Activated T-cell treated with anti-CD3 and anti-CD28 coated beads, Interleukin-2, amount 50 U/mL, for 4 hours (primary cell): ENCODE measurements at regions not wholly inside any gene's neighbourhood (a gene's known extent, or its start where the extent isn't known, plus 50 kb on each side); places are given as distances from the start of the nearest gene placed in this dataset.
"Not testable (repeated sequence)": the region's sequence is repeated elsewhere in the genome, so short reads cannot be mapped to it uniquely, and the experiment has no call there.

Experiments
- ATAC-seq, 2 donors: fragments of 200-7000 bp; cut with Tn5 transposase; one replicate each; pipeline ENCODE4 v1.10.0; 2021
- DNase-seq: peaks from one replicate; pipeline ENCODE4 v3.0.0-alpha.2; 2020
- H3K27me3 Mint-ChIP-seq: one replicate; pipeline ENCODE4 v1.8.0; 2021; ENCODE audit warnings: low read depth, mixed read lengths
- H3K36me3 Mint-ChIP-seq: one replicate; pipeline ENCODE4 v1.8.0; 2022; ENCODE audit warnings: mixed read lengths; ENCODE audit not compliant: insufficient read depth
- H3K4me1 Mint-ChIP-seq: one replicate; pipeline ENCODE4 v1.8.0; 2021; ENCODE audit warnings: low read depth, mixed read lengths
- H3K4me3 Mint-ChIP-seq: one replicate; pipeline ENCODE4 v1.8.0; 2021; ENCODE audit warnings: mild to moderate bottlenecking, moderate library complexity, mixed read lengths
- H3K9me3 Mint-ChIP-seq: one replicate; pipeline ENCODE4 v1.8.0; 2021; ENCODE audit warnings: mixed read lengths

- no peaks in the 10 kb centered on the region for H3K4me1 Mint-ChIP-seq
- H3K36me3 Mint-ChIP-seq = no peaks in the 10 kb centered on the region
- H3K9me3 Mint-ChIP-seq = no peaks in the 10 kb centered on the region
- H3K4me3 Mint-ChIP-seq = no peak overlapping the region
- no peak for DNase-seq
- H3K27me3 Mint-ChIP-seq = peaks cover 64% of the 10 kb centered on the region
- ATAC-seq = no peak
Measured at GRCh38 chr16:86347090-86347489, 163.2 kb upstream of the FOXF1 start.

GRCh38 chr16:86347916-86348555, 162.3 kb upstream of the FOXF1 start:
- Mint-ChIP-seq H3K4me1 (no peaks in the 10 kb centered on the region), H3K9me3 (no peaks in the 10 kb centered on the region), H3K36me3 (no peaks in the 10 kb centered on the region), H3K27me3 (peaks cover 61% of the 10 kb centered on the region), H3K4me3 (no peak overlapping the region)
- DNase-seq (no peak), ATAC-seq (no peak)

- no peak for ATAC-seq
- no peaks in the 10 kb centered on the region for H3K36me3 Mint-ChIP-seq
- H3K27me3 Mint-ChIP-seq = peaks cover 53% of the 10 kb centered on the region
Measured at GRCh38 chr16:86349338-86349900, 160.9 kb upstream of the FOXF1 start.

GRCh38 chr16:86350289-86350688, 160.0 kb upstream of the FOXF1 start:
- DNase-seq = no peak
- ATAC-seq = no peak
- H3K4me1 Mint-ChIP-seq = no peaks in the 10 kb centered on the region
- peaks cover 2% of the 10 kb centered on the region for H3K9me3 Mint-ChIP-seq
- H3K4me3 Mint-ChIP-seq = no peak overlapping the region
- no peaks in the 10 kb centered on the region for H3K36me3 Mint-ChIP-seq
- peaks cover 50% of the 10 kb centered on the region for H3K27me3 Mint-ChIP-seq

More at GRCh38 chr16:86349338-86349900, 160.9 kb upstream of the FOXF1 start:
- DNase-seq = no peak
- H3K4me3 Mint-ChIP-seq = no peak overlapping the region
- no peaks in the 10 kb centered on the region for H3K9me3 Mint-ChIP-seq
- H3K4me1 Mint-ChIP-seq = no peaks in the 10 kb centered on the region

- no peak overlapping the region for H3K4me3 Mint-ChIP-seq
- H3K36me3 Mint-ChIP-seq = no peaks in the 10 kb centered on the region
- peaks cover 9% of the 10 kb centered on the region for H3K9me3 Mint-ChIP-seq
- ATAC-seq (no peak), DNase-seq (no peak)
- no peaks in the 10 kb centered on the region for H3K4me1 Mint-ChIP-seq
- H3K27me3 Mint-ChIP-seq = peaks cover 49% of the 10 kb centered on the region
Measured at GRCh38 chr16:86351041-86351784, 159.1 kb upstream of the FOXF1 start.

- not testable (repeated sequence) for H3K36me3 Mint-ChIP-seq, DNase-seq, H3K4me1 Mint-ChIP-seq, H3K4me3 Mint-ChIP-seq, ATAC-seq
- H3K9me3 Mint-ChIP-seq = peaks cover 11% of the 10 kb centered on the region
- peaks cover 43% of the 10 kb centered on the region for H3K27me3 Mint-ChIP-seq
Measured at GRCh38 chr16:86351785-86352139, 158.6 kb upstream of the FOXF1 start.

GRCh38 chr16:86353148-86353547, 157.2 kb upstream of the FOXF1 start:
- DNase-seq = no peak
- H3K36me3 Mint-ChIP-seq = no peaks in the 10 kb centered on the region

GRCh38 chr16:86353948-86354347, 156.4 kb upstream of the FOXF1 start:
- no peak for ATAC-seq
- no peak for DNase-seq
- Mint-ChIP-seq H3K27me3 (peaks cover 34% of the 10 kb centered on the region), H3K4me3 (no peak overlapping the region), H3K36me3 (no peaks in the 10 kb centered on the region), H3K9me3 (peaks cover 11% of the 10 kb centered on the region), H3K4me1 (no peaks in the 10 kb centered on the region)

More at GRCh38 chr16:86353148-86353547, 157.2 kb upstream of the FOXF1 start:
- H3K4me1 Mint-ChIP-seq = no peaks in the 10 kb centered on the region
- H3K27me3 Mint-ChIP-seq = peaks cover 35% of the 10 kb centered on the region
- ATAC-seq = no peak
- H3K9me3 Mint-ChIP-seq = peaks cover 11% of the 10 kb centered on the region
- no peak overlapping the region for H3K4me3 Mint-ChIP-seq

- peaks cover 11% of the 10 kb centered on the region for H3K9me3 Mint-ChIP-seq
- H3K27me3 Mint-ChIP-seq = peaks cover 28% of the 10 kb centered on the region
Measured at GRCh38 chr16:86354641-86355513, 155.4 kb upstream of the FOXF1 start.

GRCh38 chr16:86355531-86355930, 154.8 kb upstream of the FOXF1 start:
- peaks cover 11% of the 10 kb centered on the region for H3K9me3 Mint-ChIP-seq

More at GRCh38 chr16:86354641-86355513, 155.4 kb upstream of the FOXF1 start:
- H3K4me1 Mint-ChIP-seq = no peaks in the 10 kb centered on the region
- ATAC-seq = no peak
- H3K36me3 Mint-ChIP-seq = no peaks in the 10 kb centered on the region
- H3K4me3 Mint-ChIP-seq = no peak overlapping the region
- no peak for DNase-seq

GRCh38 chr16:86355951-86356350, 154.4 kb upstream of the FOXF1 start:
- no peaks in the 10 kb centered on the region for H3K4me1 Mint-ChIP-seq
- DNase-seq = no peak
- no peaks in the 10 kb centered on the region for H3K36me3 Mint-ChIP-seq
- H3K4me3 Mint-ChIP-seq = no peak overlapping the region
- peaks cover 21% of the 10 kb centered on the region for H3K27me3 Mint-ChIP-seq
- peaks cover 11% of the 10 kb centered on the region for H3K9me3 Mint-ChIP-seq
- ATAC-seq = no peak

More at GRCh38 chr16:86355531-86355930, 154.8 kb upstream of the FOXF1 start:
- Mint-ChIP-seq H3K4me3 (no peak overlapping the region), H3K4me1 (no peaks in the 10 kb centered on the region), H3K27me3 (peaks cover 25% of the 10 kb centered on the region), H3K36me3 (no peaks in the 10 kb centered on the region)
- ATAC-seq (no peak), DNase-seq (no peak)

GRCh38 chr16:86356804-86357203, 153.5 kb upstream of the FOXF1 start:
- peaks cover 11% of the 10 kb centered on the region for H3K9me3 Mint-ChIP-seq
- no peak overlapping the region for H3K4me3 Mint-ChIP-seq

GRCh38 chr16:86357303-86357702, 153.0 kb upstream of the FOXF1 start:
- DNase-seq (no peak), ATAC-seq (no peak)
- H3K4me1 Mint-ChIP-seq = no peaks in the 10 kb centered on the region
- H3K4me3 Mint-ChIP-seq = no peak overlapping the region
- peaks cover 11% of the 10 kb centered on the region for H3K9me3 Mint-ChIP-seq
- peaks cover 11% of the 10 kb centered on the region for H3K27me3 Mint-ChIP-seq
- no peaks in the 10 kb centered on the region for H3K36me3 Mint-ChIP-seq

More at GRCh38 chr16:86356804-86357203, 153.5 kb upstream of the FOXF1 start:
- Mint-ChIP-seq H3K4me1 (no peaks in the 10 kb centered on the region), H3K36me3 (no peaks in the 10 kb centered on the region), H3K27me3 (peaks cover 14% of the 10 kb centered on the region)
- DNase-seq (no peak), ATAC-seq (no peak)

- DNase-seq = no peak
- H3K4me1 Mint-ChIP-seq = no peaks in the 10 kb centered on the region
- H3K36me3 Mint-ChIP-seq = no peaks in the 10 kb centered on the region
- H3K27me3 Mint-ChIP-seq = peaks cover 12% of the 10 kb centered on the region
- no peak overlapping the region for H3K4me3 Mint-ChIP-seq
- peaks cover 11% of the 10 kb centered on the region for H3K9me3 Mint-ChIP-seq
- ATAC-seq = no peak
Measured at GRCh38 chr16:86357950-86358349, 152.4 kb upstream of the FOXF1 start.
